Fibroblast of villous mesenchyme (primary cell): ENCODE measurements at regions not wholly inside any gene's neighbourhood (a gene's known extent, or its start where the extent isn't known, plus 50 kb on each side); places are given as distances from the start of the nearest gene placed in this dataset.

ENCODE experiments used
- DNase-seq: peaks from one replicate; pipeline ENCODE4 v3.0.0-alpha.2; 2010; ENCODE audit warnings: low read depth
- H3K4me3 ChIP-seq: 2 replicates; pipeline ENCODE4 v1.5.1; 2011; ENCODE audit warnings: low read depth, mild to moderate bottlenecking, low read length
- TF ChIP-seq, protein P1 (sequence below): IDR thresholded peaks from 2 replicates; pipeline ENCODE4 v1.5.1; 2012; ENCODE audit warnings: low read depth, mild to moderate bottlenecking, low read length; ENCODE audit not compliant: insufficient read depth

- H3K4me3 ChIP-seq: no peak overlapping the region
- TF ChIP-seq, protein P1, sequence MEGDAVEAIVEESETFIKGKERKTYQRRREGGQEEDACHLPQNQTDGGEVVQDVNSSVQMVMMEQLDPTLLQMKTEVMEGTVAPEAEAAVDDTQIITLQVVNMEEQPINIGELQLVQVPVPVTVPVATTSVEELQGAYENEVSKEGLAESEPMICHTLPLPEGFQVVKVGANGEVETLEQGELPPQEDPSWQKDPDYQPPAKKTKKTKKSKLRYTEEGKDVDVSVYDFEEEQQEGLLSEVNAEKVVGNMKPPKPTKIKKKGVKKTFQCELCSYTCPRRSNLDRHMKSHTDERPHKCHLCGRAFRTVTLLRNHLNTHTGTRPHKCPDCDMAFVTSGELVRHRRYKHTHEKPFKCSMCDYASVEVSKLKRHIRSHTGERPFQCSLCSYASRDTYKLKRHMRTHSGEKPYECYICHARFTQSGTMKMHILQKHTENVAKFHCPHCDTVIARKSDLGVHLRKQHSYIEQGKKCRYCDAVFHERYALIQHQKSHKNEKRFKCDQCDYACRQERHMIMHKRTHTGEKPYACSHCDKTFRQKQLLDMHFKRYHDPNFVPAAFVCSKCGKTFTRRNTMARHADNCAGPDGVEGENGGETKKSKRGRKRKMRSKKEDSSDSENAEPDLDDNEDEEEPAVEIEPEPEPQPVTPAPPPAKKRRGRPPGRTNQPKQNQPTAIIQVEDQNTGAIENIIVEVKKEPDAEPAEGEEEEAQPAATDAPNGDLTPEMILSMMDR: no peak
- DNase-seq: peak; percentile 3
Observed at GRCh38 chr2:58899692-58900091, 658.6 kb upstream of the FANCL start.

GRCh38 chr2:58896638-58897037 is 655.5 kb upstream of the FANCL start:
- TF ChIP-seq, protein P1: no peak
- DNase-seq: no peak
- H3K4me3 ChIP-seq: no peak overlapping the region

- no peak overlapping the region for H3K4me3 ChIP-seq
- no peak for DNase-seq
- TF ChIP-seq, protein P1: no peak
Observed at GRCh38 chr2:58895857-58896256, 654.7 kb upstream of the FANCL start.

- TF ChIP-seq, protein P1: no peak
- no peak overlapping the region for H3K4me3 ChIP-seq
- no peak for DNase-seq
Observed at GRCh38 chr2:58893656-58894351, 652.7 kb upstream of the FANCL start.

DNA sequence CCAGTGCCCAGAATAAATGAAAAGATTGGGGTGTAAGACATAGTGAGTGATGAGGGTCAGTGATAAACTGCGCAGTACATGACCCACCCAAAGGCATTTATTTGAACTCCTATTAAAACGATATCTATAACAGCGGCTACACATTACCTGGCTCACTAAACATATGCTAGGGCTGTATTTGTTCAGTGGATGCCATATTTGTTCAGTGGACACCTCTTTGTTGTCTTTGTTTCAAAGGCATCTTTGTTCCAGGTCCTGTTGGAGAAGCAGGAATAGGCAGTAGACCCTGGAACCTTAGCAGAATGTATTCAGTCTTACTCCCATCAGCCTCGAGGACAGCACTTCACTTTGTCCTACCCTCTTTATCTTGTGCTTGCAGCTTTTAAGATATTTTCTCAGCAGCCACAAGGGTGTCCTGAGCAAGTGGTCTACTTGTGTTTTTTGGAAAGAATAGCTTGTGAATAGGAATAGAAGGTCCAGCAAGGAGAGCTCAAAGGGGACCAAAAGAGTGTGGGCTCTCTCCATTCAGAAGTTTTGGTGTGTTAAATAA is 650.8 kb upstream of the FANCL start:
- no peak for DNase-seq
- no peak overlapping the region for H3K4me3 ChIP-seq
- TF ChIP-seq, protein P1: no peak

- no peak overlapping the region for H3K4me3 ChIP-seq
- TF ChIP-seq, protein P1: no peak
- DNase-seq: no peak
Observed at GRCh38 chr2:58890865-58891525, 649.9 kb upstream of the FANCL start.
